NT2/D1 (cell line): ENCODE measurements at regions not wholly inside any gene's neighbourhood (a gene's known extent, or its start where the extent isn't known, plus 50 kb on each side); places are given as distances from the start of the nearest gene placed in this dataset.

Experiments used
- SUZ12 ChIP-seq: IDR thresholded peaks from 2 replicates; pipeline ENCODE4 v1.6.1; 2011; ENCODE audit not compliant: insufficient read length, insufficient read depth; ENCODE audit errors: extremely low read depth
- YY1 ChIP-seq: IDR thresholded peaks from 2 replicates; pipeline ENCODE4 v1.6.1; 2011; ENCODE audit not compliant: insufficient read length, insufficient read depth
- ZNF274 ChIP-seq: IDR thresholded peaks from 2 replicates; pipeline ENCODE4 v1.6.1; 2011; ENCODE audit warnings: mild to moderate bottlenecking, low read depth, low read length

GRCh38 chr5:175001876-175002645 is 277.7 kb downstream of the MSX2 start:
- TF ChIP-seq YY1 (no peak), SUZ12 (no peak), ZNF274 (no peak)
